Right lobe of liver (tissue), 6 donors: ENCODE measurements at regions not wholly inside any gene's neighbourhood (a gene's known extent, or its start where the extent isn't known, plus 50 kb on each side); places are given as distances from the start of the nearest gene placed in this dataset.

Experiments used
- ATAC-seq, 4 donors: fragments of 200-7000 bp; cut with Tn5 transposase; one replicate each; pipeline ENCODE4 v1.9.1; 2020; ENCODE audit warnings: mild to moderate bottlenecking in 4 of 4, moderate library complexity in 4 of 4
- DNase-seq, 3 donors: peaks; one replicate each; pipeline ENCODE4 v3.0.0-alpha.2; 2020
- H3K27ac ChIP-seq, 3 donors: fragments of 200-600 bp; one replicate each; pipeline ENCODE4 v1.8.0; 2022
- H3K27me3 ChIP-seq, 2 donors: fragments of 200-600 bp; one replicate each; pipeline ENCODE4 v1.8.0; 2022
- H3K36me3 ChIP-seq, 4 donors: fragments of 200-600 bp; sonication (generic) in 1 of 4; one replicate each; pipeline versions ENCODE4 v1.5.1 to v1.8.0; 2017 to 2022; ENCODE audit warnings: control low read depth in 1 of 4
- H3K4me1 ChIP-seq, 4 donors: fragments of 200-600 bp; sonication (generic) in 1 of 4; one replicate each; pipeline versions ENCODE4 v1.5.1 to v1.8.0; 2017 to 2022; ENCODE audit warnings: control low read depth in 1 of 4
- H3K4me3 ChIP-seq, 3 donors: fragments of 200-600 bp; one replicate each; pipeline ENCODE4 v1.8.0; 2022
- H3K9me3 ChIP-seq, 4 donors: fragments of 200-600 bp; sonication (generic) in 1 of 4; one replicate each; pipeline versions ENCODE4 v1.5.1 to v1.8.0; 2017 to 2022; ENCODE audit warnings: control low read depth in 1 of 4
- POLR2A ChIP-seq: fragments of 450-650 bp; IDR thresholded peaks from one replicate; pipeline ENCODE4 v1.6.1; 2017; ENCODE audit warnings: antibody characterized with exemption, mild to moderate bottlenecking
- WGBS: methylation state at CpG from one replicate; pipeline ENCODE4 v1.1.6; 2018; ENCODE audit warnings: low coverage, low lambda C conversion rate; ENCODE audit not compliant: insufficient coverage; ENCODE audit errors: missing lambda C conversion rate; 5-methylcytosine and 5-hydroxymethylcytosine counted together
- intact Hi-C, 2 donors: fragments of 100-400 bp; cut with DNase I; formaldehyde crosslinking; loops; one replicate each; pipeline versions ENCODE4 v1.11.2 to v1.14.1; 2022
- TF ChIP-seq, protein P1 (sequence below), 4 donors: fragments of 200-600 bp in 3 of 4; fragments of 450-650 bp in 1 of 4; IDR thresholded peaks; one replicate each; pipeline versions ENCODE4 v1.5.1 to v1.8.0; 2016 to 2022; ENCODE audit warnings: antibody characterized with exemption in 4 of 4, mild to moderate bottlenecking in 2 of 4
- donor health status: DM: no; HTN: yes; CAD: no.
- donor health status: DM: no; HTN: no; CAD: no.
- donor health status: DM: no; HTN: no; CAD: no.
- donor health status: DM: no; HTN: yes; CAD: no.
- donor health status: DM: no; HTN: yes; CAD: no.

DNA sequence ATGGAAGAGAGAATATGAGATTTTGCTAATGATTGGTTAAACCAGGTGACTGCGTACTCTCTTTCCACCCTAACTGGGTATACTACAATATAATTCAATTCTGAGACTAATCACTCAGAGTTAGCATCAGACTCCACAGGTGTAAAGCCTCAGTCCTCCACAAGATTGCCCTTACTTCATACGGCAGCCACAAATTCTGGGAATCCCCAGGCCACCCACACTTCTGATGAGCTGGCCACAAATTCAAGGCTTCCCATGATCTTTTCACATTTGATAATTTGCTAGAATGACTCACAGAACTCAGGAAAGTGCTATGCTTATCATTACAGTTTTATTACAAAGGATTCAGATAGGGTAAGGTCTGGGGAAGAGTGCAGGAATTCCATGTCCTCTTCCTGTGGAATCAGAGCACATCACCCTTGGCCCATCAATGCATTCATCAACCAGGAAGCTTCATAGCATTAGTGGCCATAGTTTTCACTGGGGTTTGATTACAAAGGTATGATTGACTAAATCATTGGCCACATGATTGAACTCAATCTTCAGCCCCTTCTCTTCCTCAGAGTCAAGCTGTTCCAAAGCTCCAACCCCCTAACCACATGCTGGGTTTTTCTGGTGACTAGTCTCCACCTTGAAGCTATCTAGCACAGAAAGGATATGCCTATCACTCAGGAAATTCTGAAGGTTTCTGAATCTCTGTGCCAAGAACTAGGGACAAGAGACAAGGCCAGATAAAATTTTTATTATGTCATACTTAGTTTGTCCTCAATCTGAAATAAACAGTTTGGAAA lies 131.7 kb downstream of the HHIPL2 start:
- ATAC-seq = peak in 2 of 4 donors; percentile 34 to 38

DNA sequence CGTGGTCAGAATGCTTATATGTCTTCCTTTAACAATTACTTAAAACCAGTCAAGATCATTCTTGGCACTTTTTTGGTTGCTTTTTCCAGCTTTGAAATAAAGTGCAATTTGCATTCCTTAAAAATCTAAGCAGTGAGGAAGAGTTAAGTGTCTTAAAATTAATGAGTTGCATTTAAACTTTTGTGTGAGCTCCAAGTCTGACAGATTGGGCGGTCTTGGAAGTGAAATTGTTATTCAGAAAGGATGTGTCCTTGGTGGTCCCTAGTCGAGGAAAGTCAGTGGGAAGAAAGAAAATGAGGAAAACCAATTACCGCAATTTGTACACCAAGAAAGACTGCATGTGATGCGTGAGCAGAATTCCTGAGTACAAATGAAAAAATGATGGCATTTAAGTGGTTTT lies 132.5 kb downstream of the HHIPL2 start:
- DNase-seq = no peak
- Histone ChIP-seq H3K27ac (no peak overlapping the region), H3K27me3 (no peaks in the 10 kb centered on the region), H3K4me3 (no peak overlapping the region), H3K4me1 (no peaks in the 10 kb centered on the region), H3K9me3 (no peaks in the 10 kb centered on the region), H3K36me3 (no peaks in the 10 kb centered on the region)
- TF ChIP-seq, protein P1, sequence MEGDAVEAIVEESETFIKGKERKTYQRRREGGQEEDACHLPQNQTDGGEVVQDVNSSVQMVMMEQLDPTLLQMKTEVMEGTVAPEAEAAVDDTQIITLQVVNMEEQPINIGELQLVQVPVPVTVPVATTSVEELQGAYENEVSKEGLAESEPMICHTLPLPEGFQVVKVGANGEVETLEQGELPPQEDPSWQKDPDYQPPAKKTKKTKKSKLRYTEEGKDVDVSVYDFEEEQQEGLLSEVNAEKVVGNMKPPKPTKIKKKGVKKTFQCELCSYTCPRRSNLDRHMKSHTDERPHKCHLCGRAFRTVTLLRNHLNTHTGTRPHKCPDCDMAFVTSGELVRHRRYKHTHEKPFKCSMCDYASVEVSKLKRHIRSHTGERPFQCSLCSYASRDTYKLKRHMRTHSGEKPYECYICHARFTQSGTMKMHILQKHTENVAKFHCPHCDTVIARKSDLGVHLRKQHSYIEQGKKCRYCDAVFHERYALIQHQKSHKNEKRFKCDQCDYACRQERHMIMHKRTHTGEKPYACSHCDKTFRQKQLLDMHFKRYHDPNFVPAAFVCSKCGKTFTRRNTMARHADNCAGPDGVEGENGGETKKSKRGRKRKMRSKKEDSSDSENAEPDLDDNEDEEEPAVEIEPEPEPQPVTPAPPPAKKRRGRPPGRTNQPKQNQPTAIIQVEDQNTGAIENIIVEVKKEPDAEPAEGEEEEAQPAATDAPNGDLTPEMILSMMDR (IDR thresholded peaks at IDR 0.05) = no peak
- TF ChIP-seq POLR2A = no peak
- 66% methylated on average over 5 of the region's 5 CpGs for WGBS
- intact Hi-C loops = no loop called here
- ATAC-seq = no peak

More for the DNA sequence above, 131.7 kb downstream of the HHIPL2 start:
- TF ChIP-seq, protein P1 (IDR thresholded peaks at IDR 0.05) = no peak
- TF ChIP-seq POLR2A = no peak
- no peak for DNase-seq
- no peaks in the 10 kb centered on the region for H3K4me1 ChIP-seq
- H3K36me3 ChIP-seq = no peaks in the 10 kb centered on the region
- 75% methylated on average over 2 of the region's 2 CpGs for WGBS
- no peaks in the 10 kb centered on the region for H3K9me3 ChIP-seq
- H3K27ac ChIP-seq = no peak overlapping the region
- H3K4me3 ChIP-seq = no peak overlapping the region
- no peaks in the 10 kb centered on the region for H3K27me3 ChIP-seq
- intact Hi-C loops = no loop called here

DNA sequence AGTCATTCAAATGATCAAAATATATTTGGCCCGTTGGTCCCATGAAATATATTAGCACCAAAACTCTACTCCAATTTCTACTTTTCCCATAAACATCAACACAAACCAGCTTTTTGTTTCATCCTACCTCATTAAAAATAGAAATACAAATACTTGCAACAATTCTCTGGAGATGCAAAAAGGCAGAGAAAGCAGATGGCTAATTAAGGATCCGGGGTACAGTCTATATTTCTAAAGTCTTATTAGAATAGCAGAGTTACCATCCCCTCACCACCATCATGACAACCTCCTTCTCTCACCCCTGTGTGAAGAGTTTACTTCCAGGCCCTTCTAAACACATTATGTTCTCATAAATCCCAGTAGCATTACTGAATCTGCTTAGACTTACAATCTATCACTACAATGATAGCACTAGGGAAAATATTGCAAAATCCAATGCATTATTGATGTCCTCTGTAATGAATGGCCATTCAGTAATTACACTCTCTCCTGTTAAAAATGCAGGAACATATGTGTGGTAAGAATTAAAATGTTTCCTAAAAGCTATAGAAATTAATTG lies 133.8 kb downstream of the HHIPL2 start:
- no peaks in the 10 kb centered on the region for H3K27me3 ChIP-seq
- no peaks in the 10 kb centered on the region for H3K36me3 ChIP-seq
- no peak overlapping the region for H3K27ac ChIP-seq
- no peaks in the 10 kb centered on the region for H3K4me1 ChIP-seq
- H3K9me3 ChIP-seq = no peaks in the 10 kb centered on the region
- 78% methylated on average over 2 of the region's 2 CpGs for WGBS
- TF ChIP-seq POLR2A = no peak
- TF ChIP-seq, protein P1 (IDR thresholded peaks at IDR 0.05) = no peak
- ATAC-seq (no peak), DNase-seq (no peak)
- no peak overlapping the region for H3K4me3 ChIP-seq
- intact Hi-C loops = no loop called here

- intact Hi-C loops = no loop called here
- WGBS = 30% methylated on average over 1 of the region's 1 CpG
- DNase-seq (no peak), ATAC-seq (no peak)
- no peaks in the 10 kb centered on the region for H3K9me3 ChIP-seq
- H3K27ac ChIP-seq = no peak overlapping the region
- no peaks in the 10 kb centered on the region for H3K27me3 ChIP-seq
- H3K4me1 ChIP-seq = no peaks in the 10 kb centered on the region
- no peak overlapping the region for H3K4me3 ChIP-seq
- no peaks in the 10 kb centered on the region for H3K36me3 ChIP-seq
- TF ChIP-seq, protein P1 (IDR thresholded peaks at IDR 0.05) = no peak
- no peak for TF ChIP-seq POLR2A
Measured at GRCh38 chr1:222413436-222413835, 134.5 kb downstream of the HHIPL2 start.
